Liver (tissue), 8 donors: ENCODE measurements at regions not wholly inside any gene's neighbourhood (a gene's known extent, or its start where the extent isn't known, plus 50 kb on each side); places are given as distances from the start of the nearest gene placed in this dataset.

Source experiments
- DNase-seq: peaks from one replicate; pipeline ENCODE4 v3.0.0-alpha.2; 2017; ENCODE audit warnings: low spot score
- H3K27ac ChIP-seq, 2 donors: one replicate each; pipeline ENCODE4 v1.7.0; 2013; ENCODE audit warnings: inconsistent platforms in 2 of 2, low read length in 2 of 2, control low read depth in 1 of 2, low read depth in 1 of 2, mild to moderate bottlenecking in 1 of 2
- H3K27me3 ChIP-seq, 4 donors: one replicate each; pipeline versions ENCODE4 v1.6.1 to v1.7.0; 2013; ENCODE audit warnings: low read length in 3 of 4, inconsistent platforms in 1 of 4, mild to moderate bottlenecking in 1 of 4, moderate library complexity in 1 of 4; ENCODE audit not compliant: control insufficient read depth in 4 of 4, insufficient read depth in 4 of 4
- H3K36me3 ChIP-seq, 4 donors: one replicate each; pipeline versions ENCODE4 v1.6.1 to v1.7.0; 2013; ENCODE audit warnings: low read length in 3 of 4, mild to moderate bottlenecking in 3 of 4, low read depth in 1 of 4, moderate library complexity in 1 of 4; ENCODE audit not compliant: control insufficient read depth in 4 of 4, insufficient read depth in 3 of 4
- H3K4me1 ChIP-seq, 4 donors: one replicate each; pipeline versions ENCODE4 v1.6.1 to v1.7.0; 2013; ENCODE audit warnings: low read length in 3 of 4, mild to moderate bottlenecking in 3 of 4, moderate library complexity in 1 of 4; ENCODE audit not compliant: control insufficient read depth in 4 of 4, insufficient read depth in 4 of 4
- H3K4me3 ChIP-seq, 3 donors: one replicate each; pipeline versions ENCODE4 v1.6.1 to v1.7.0; 2013; ENCODE audit warnings: low read length in 3 of 3, control low read depth in 1 of 3, low read depth in 1 of 3, mild to moderate bottlenecking in 1 of 3
- H3K9ac ChIP-seq, 2 donors: one replicate each; pipeline ENCODE4 v1.7.0; 2013; ENCODE audit warnings: low read length in 2 of 2, mild to moderate bottlenecking in 2 of 2, moderate library complexity in 2 of 2, control low read depth in 1 of 2, low read depth in 1 of 2
- H3K9me3 ChIP-seq, 4 donors: one replicate each; pipeline versions ENCODE4 v1.6.1 to v1.7.0; 2013; ENCODE audit warnings: low read length in 3 of 4; ENCODE audit not compliant: control insufficient read depth in 4 of 4
- ATF3 ChIP-seq: IDR thresholded peaks from 2 replicates; pipeline ENCODE4 v1.6.1; 2016; ENCODE audit warnings: antibody characterized with exemption
- CTCF ChIP-seq: fragments of 150-350 bp; IDR thresholded peaks from 2 replicates; pipeline ENCODE4 v1.5.1; 2017; ENCODE audit warnings: improper control_type of control experiment, low read depth, low read length; ENCODE audit not compliant: missing input control
- EGR1 ChIP-seq, 2 donors: IDR thresholded peaks; 2 replicates each; pipeline ENCODE4 v1.6.1; 2016 to 2018; ENCODE audit warnings: antibody characterized with exemption in 2 of 2, low read depth in 2 of 2
- GABPA ChIP-seq, 2 donors: IDR thresholded peaks in 1 of 2; conservative IDR thresholded peaks in 1 of 2; 2 replicates each; pipeline ENCODE4 v1.6.1; 2016; ENCODE audit warnings: antibody characterized with exemption in 2 of 2, mild to moderate bottlenecking in 1 of 2, moderate library complexity in 1 of 2
- HNF4A ChIP-seq, 2 donors: conservative IDR thresholded peaks; 2 replicates each; pipeline ENCODE4 v1.6.1; 2016; ENCODE audit warnings: antibody characterized with exemption in 2 of 2, mild to moderate bottlenecking in 2 of 2
- JUND ChIP-seq, 2 donors: IDR thresholded peaks; 2 replicates each; pipeline ENCODE4 v1.6.1; 2016; ENCODE audit warnings: antibody characterized with exemption in 2 of 2
- MAX ChIP-seq: IDR thresholded peaks from 2 replicates; pipeline ENCODE4 v1.6.1; 2016; ENCODE audit warnings: antibody characterized with exemption
- NR2F2 ChIP-seq: IDR thresholded peaks from 2 replicates; pipeline ENCODE4 v1.6.1; 2016; ENCODE audit warnings: antibody characterized with exemption
- RAD21 ChIP-seq, 2 donors: IDR thresholded peaks; 2 replicates each; pipeline ENCODE4 v1.6.1; 2016; ENCODE audit warnings: antibody characterized with exemption in 2 of 2, mild to moderate bottlenecking in 2 of 2
- REST ChIP-seq: IDR thresholded peaks from 2 replicates; pipeline ENCODE4 v1.6.1; 2016; ENCODE audit warnings: antibody characterized with exemption, mild to moderate bottlenecking
- RXRA ChIP-seq, 2 donors: IDR thresholded peaks; 2 replicates each; pipeline ENCODE4 v1.6.1; 2017 to 2018; ENCODE audit warnings: antibody characterized with exemption in 2 of 2, mild to moderate bottlenecking in 1 of 2
- SP1 ChIP-seq: IDR thresholded peaks from 2 replicates; pipeline ENCODE4 v1.6.1; 2018; ENCODE audit warnings: antibody characterized with exemption, mild to moderate bottlenecking
- TAF1 ChIP-seq: conservative IDR thresholded peaks from 2 replicates; pipeline ENCODE4 v1.6.1; 2016; ENCODE audit warnings: antibody characterized with exemption, mild to moderate bottlenecking
- YY1 ChIP-seq: IDR thresholded peaks from 2 replicates; pipeline ENCODE4 v1.6.1; 2016; ENCODE audit warnings: antibody characterized with exemption, mild to moderate bottlenecking
- ZBTB33 ChIP-seq: IDR thresholded peaks from 2 replicates; pipeline ENCODE4 v1.6.1; 2016; ENCODE audit warnings: antibody characterized with exemption
- WGBS: extraction: QIAGEN DNeasy Blood & Tissue Kit; methylation state at CpG from one replicate; pipeline ENCODE4 v1.1.7; 2013; 5-methylcytosine and 5-hydroxymethylcytosine counted together
- donor health status: healthy.
- donor health status: healthy.
- donor health status: healthy.
- donor health status: healthy.
- donor health status: healthy.

GRCh38 chr15:53129121-53129904 is 339.2 kb upstream of the ONECUT1 start:
- H3K27ac ChIP-seq: no peak overlapping the region
- H3K9ac ChIP-seq: no peak overlapping the region
- H3K4me1 ChIP-seq: peaks cover 0 to 9% (median 4%) of the 10 kb centered on the region in 4 donors
- WGBS: 85% methylated on average over 12 of the region's 12 CpGs
- no peaks in the 10 kb centered on the region for H3K36me3 ChIP-seq
- no peak for TF ChIP-seq RAD21 (IDR thresholded peaks at IDR 0.05)
- no peak for TF ChIP-seq GABPA (IDR thresholded peaks at IDR 0.05 in 1 of 2, conservative IDR thresholded peaks at IDR 0.05 in 1 of 2)
- TF ChIP-seq HNF4A (conservative IDR thresholded peaks at IDR 0.05): no peak
- TF ChIP-seq CTCF: no peak
- no peak for TF ChIP-seq REST
- TF ChIP-seq RXRA (IDR thresholded peaks at IDR 0.05): no peak
- no peak for TF ChIP-seq NR2F2
- no peak for TF ChIP-seq EGR1 (IDR thresholded peaks at IDR 0.05; ENCODE audit: low read depth in 2 of 2)
- TF ChIP-seq ZBTB33: no peak
- no peak for TF ChIP-seq MAX
- TF ChIP-seq YY1: no peak
- TF ChIP-seq TAF1: no peak
- TF ChIP-seq ATF3: no peak
- no peak for DNase-seq
- no peaks in the 10 kb centered on the region for H3K9me3 ChIP-seq
- no peaks in the 10 kb centered on the region for H3K27me3 ChIP-seq
- H3K4me3 ChIP-seq: no peak overlapping the region

GRCh38 chr15:53128652-53129051 is 338.5 kb upstream of the ONECUT1 start:
- no peaks in the 10 kb centered on the region for H3K27me3 ChIP-seq
- H3K4me3 ChIP-seq: no peak overlapping the region
- DNase-seq: no peak
- H3K27ac ChIP-seq: no peak overlapping the region
- H3K9me3 ChIP-seq: no peaks in the 10 kb centered on the region
- H3K36me3 ChIP-seq: no peaks in the 10 kb centered on the region
- no peak overlapping the region for H3K9ac ChIP-seq
- WGBS: 65% methylated on average over 5 of the region's 5 CpGs
- peaks cover 0 to 8% (median 4%) of the 10 kb centered on the region in 4 donors for H3K4me1 ChIP-seq
- TF ChIP-seq RAD21 (IDR thresholded peaks at IDR 0.05) (no peak), RXRA (IDR thresholded peaks at IDR 0.05) (no peak), SP1 (no peak), HNF4A (conservative IDR thresholded peaks at IDR 0.05) (no peak), NR2F2 (no peak), REST (no peak), ATF3 (no peak), JUND (IDR thresholded peaks at IDR 0.05) (no peak), TAF1 (no peak), CTCF (no peak)
